HK-2 (cell line): ENCODE measurements at regions not wholly inside any gene's neighbourhood (a gene's known extent, or its start where the extent isn't known, plus 50 kb on each side); places are given as distances from the start of the nearest gene placed in this dataset.
"Not testable (repeated sequence)": the region's sequence is repeated elsewhere in the genome, so short reads cannot be mapped to it uniquely, and the experiment has no call there.

ENCODE experiments used
- DNase-seq: peaks from one replicate; pipeline ENCODE4 v3.0.0-alpha.2; 2018; ENCODE audit not compliant: unreplicated experiment

DNA sequence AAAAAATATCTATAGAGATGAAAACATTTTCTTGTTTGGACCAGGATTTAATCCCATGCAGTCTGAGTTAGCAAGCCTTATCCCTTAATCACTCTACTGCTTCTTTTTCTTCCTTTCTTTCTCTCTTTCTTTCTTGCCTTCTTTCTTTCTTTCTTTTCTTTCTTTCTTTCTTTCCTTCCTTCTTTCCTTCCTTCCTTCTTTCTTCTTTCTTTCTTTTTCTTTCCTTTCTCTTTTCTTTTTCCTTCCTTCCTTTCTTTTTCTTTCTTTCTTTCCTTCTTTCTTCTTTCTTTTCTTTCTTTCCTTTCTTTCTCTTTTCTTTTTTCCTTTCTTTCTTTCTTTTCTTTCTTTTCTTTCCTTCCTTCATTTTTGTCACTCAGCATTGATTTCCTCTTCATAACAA is 434.6 kb downstream of the FAT4 start:
- no peak for DNase-seq

DNA sequence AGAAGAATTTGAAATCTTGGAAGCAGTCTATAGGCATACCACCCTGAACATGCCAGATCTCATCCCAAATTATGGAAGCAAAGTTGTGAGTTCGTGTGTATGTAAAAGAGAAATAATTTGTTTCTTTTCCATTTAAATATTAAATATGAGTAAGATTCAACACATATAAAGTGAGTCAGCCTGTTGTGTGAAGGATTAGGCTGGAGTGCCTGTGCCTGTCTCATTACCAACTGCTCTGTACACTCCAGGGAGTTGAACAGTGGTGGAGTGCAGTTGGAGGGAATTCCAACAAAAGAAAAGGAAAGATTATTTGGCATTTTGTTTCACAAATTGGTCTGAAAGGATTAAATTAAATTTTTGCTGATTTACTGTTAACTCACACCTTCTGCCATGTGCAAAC is 435.6 kb downstream of the FAT4 start:
- no peak for DNase-seq

DNA sequence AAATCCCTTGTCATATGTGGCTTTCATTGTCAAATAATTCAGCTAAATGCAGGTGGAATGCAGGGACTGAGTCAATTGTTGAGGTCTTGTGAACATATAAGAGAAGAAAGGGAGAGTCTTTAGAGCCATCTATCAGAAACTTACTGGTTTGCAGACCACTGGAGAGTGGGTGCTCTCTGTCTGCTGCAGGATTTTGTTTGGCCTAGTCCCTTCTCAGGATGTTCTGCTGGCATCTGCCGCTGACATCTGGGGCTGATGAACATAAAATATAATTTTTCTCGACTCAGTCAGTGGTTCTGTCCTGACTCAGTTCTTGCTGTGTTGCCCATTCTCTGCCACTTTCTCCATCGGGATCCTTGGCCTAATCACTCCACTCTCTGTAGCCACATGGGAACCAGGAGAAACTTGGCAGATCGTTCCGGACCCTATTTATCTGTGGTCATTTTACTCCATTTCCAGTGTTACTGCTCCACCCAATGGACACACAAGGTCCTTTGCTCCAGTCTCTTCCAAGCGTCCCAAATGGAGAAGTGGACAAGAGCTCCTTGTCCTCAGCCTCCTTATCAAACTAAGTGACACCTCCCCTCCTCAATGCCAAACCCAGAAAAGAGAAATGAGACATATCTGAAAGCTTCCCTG is 436.2 kb downstream of the FAT4 start:
- no peak for DNase-seq

GRCh38 chr4:125758438-125758837 is 443.7 kb downstream of the FAT4 start:
- no peak for DNase-seq

- no peak for DNase-seq
These were observed 445.6 kb downstream of the FAT4 start for GRCh38 chr4:125760201-125760819.

GRCh38 chr4:125760956-125761355 is 446.2 kb downstream of the FAT4 start:
- DNase-seq: no peak

DNA sequence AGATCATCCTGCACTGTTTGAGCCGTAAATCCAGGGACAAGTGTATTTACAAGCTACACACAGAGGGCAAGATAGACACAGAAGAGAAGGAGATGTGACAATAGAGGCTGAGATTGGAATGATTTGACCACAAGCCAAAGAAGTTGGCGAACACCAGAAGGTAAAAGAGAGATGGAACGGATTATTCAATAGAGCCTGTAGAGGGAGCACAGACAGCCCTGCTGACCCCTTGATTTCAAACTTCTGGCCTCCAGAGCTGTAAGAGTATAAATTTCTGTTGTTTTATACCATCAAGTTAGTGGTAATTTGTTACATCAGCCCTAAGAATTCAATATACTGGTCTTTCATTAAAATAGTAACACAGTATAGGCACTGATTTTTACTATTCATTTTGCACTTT is 447.8 kb downstream of the FAT4 start:
- DNase-seq: no peak

GRCh38 chr4:125765941-125766340 is 451.2 kb downstream of the FAT4 start:
- no peak for DNase-seq

DNA sequence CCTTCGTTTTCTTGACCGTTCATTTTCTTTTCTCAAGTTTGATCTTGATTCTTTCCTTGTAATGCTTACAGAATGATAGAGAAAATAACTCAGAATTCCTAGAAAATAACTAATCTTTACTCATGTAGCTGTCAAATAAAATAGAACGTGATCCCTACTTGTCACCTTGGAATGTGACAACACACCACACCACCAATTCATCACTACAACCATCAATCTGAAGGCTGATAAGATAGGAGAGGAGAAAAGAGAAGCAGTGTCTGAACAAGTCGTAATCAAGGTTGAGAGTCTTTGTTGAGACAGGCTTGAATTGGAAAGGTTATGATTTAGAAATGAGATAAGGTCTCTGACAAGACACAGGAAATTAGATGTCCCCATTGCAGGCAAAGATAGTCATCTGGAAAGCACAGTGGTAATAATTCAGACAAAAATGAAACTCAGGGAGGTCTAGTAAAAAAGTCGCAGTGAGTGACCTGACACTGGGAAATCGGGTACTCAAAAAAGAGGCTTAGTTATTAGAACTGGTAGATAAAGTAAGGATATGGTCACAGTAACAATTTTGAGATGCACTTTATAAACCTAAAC is 456.2 kb downstream of the FAT4 start:
- no peak for DNase-seq

- no peak for DNase-seq
These were observed 457.9 kb downstream of the FAT4 start for GRCh38 chr4:125772680-125773079.

DNA sequence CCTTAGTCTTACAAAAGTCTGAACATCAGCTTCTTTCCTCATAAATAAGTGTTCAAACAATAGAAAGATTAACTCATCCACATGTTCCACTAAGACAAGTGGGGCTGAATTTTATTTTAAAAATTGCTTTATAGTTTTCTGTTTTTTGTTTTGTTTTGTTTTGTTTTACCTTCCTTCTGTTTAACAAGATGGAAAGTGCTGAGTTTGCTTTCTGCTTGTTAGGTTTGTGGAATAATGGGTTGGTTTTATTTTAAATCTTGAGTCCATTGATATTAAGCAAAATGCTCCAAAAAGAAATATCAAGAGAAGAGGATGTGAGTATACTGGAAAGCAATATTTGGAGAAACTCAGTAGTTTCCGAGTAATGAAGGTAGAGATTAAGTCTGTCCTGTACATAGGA is 458.7 kb downstream of the FAT4 start:
- no peak for DNase-seq

DNA sequence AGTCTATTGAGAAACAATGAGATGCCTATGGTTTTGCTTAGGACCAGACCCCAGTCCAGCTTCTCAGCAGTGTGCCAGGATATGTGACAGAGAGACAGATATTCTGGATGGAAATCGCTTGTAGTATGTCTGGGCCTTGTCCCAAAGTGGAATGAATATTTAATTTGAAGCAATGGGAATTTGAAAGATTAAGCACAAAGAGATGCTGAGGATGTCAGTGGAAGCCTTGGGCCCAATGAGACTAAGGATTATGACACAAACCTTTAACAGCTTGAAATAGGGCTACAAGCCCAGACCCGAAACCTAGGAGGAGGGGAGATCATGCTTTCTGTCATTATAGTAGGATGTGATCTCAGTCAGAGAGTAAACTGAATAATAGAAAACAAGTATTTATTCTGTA is 459.2 kb downstream of the FAT4 start:
- DNase-seq: no peak

DNA sequence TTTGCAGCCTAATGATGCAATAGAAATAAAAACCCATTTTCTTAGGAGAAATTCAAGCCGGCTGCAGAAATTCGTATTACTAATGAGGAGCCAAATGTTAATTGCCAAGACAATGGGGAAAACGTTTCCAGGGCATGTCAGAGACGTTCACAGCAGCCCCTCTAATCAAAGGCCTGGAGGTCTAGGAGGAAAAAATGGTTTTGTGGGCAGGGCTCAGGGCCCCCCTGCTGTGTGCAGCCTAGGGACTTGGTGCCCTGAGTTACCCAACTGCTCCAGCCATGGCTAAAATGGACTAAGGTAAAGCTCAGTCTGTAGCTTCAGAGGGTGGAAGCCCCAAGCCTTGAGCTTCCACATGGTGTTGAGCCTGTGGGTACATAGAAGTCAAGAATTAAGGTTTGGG is 461.4 kb downstream of the FAT4 start:
- DNase-seq: no peak

DNA sequence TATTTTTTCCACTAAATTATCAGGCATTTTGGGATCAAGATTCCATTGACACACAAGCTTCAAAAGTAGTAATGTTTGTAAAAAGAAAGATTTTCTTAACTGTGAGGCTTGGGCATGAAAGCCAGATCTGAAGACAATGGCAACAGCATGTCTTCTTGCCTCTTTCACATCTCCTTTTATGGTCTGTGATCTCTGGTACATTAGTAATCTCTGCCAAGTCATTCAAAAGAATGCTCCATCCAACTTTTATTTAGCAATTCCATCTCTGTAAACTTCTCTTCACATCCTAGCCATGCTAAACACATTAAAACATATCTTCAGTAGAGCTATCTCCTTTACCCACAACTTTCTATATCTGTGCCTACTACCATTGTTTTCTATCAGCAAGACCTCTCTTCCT is 465.4 kb downstream of the FAT4 start:
- DNase-seq: no peak

- no peak for DNase-seq
These were observed 466.0 kb downstream of the FAT4 start for GRCh38 chr4:125780747-125781146.

- no peak for DNase-seq
These were observed 466.9 kb downstream of the FAT4 start for GRCh38 chr4:125781651-125782050.

DNA sequence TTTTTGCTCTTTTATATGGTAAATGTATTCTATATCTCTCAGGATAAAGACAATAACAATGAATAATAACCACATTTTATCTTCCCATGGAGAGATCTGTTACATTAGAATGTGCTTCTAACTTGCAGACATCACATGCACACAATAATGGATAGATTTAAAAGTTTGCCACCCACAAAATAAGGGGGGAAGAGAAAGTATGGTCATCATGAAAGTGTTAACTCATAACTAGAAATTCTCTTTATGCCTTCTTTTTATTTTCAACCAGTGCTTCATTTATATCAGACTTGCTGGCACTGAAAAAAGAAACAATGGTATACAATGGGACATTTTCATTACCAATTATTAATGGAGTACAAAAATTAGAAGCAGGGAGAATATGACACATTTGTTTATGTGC is 470.0 kb downstream of the FAT4 start:
- DNase-seq: no peak

- DNase-seq: no peak
These were observed 473.0 kb downstream of the FAT4 start for GRCh38 chr4:125787707-125788106.

DNA sequence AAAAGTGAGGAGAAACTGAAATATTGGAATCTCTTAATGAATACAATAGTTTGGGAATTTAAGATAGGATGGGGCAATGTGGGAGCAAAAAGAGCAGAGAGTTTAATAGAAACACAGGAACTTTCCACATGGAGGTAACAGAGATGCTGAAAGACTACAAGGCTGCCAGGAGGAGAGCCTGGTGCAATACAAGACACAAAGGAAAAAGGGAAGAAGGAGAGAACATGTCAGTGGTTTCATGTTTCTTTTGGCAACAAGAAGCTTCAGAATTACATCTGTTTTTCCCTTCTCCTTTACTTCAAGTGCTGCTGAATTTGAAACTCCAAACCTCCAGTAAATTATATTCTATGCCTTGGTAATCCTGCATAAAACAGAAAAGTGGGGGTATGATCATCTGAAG is 474.3 kb downstream of the FAT4 start:
- DNase-seq: no peak

DNA sequence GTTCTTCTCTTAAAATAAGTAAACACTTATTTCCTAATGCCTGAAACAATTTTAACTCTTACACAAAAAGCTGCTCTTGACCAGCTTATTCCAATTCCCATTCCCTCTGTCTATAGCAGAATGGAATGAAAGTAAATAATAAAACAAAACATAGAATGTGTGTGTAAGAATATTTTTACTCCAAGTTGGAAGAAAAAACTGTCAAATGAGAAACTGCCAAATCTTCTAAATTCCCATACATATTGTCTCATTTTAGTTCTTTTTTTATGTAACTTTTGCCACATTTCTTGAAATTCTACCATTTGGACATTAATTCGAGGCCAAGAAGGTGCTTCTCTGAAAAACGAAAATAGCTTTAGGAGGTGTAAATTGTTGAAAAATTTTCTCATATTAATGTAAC is 477.1 kb downstream of the FAT4 start:
- DNase-seq: no peak

- DNase-seq: no peak
These were observed 480.2 kb downstream of the FAT4 start for GRCh38 chr4:125794989-125795388.

DNA sequence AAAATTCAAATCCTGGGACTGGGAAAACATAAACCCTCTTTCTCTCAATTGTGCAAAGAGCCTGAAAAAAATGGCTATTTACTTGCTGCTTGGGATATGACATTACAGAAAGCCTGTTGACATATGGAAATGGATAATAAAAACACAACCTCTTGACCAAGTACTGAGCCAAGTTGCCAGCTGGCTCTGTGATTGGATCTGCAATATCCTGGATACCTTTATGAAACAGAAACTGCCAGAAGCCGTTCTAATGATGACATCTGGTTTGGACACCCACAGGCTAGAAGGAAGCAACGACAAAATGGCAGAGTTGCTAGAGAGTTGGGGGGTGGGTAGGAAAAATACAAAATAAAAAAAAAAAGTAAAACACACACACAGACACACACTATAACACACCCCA is 481.4 kb downstream of the FAT4 start:
- DNase-seq: no peak

GRCh38 chr4:125797621-125798020 is 482.9 kb downstream of the FAT4 start:
- not testable (repeated sequence) for DNase-seq

GRCh38 chr4:125801373-125801772 is 486.6 kb downstream of the FAT4 start:
- no peak for DNase-seq
